Stimulated activated CD8-positive, alpha-beta memory T cell treated with anti-CD3 and anti-CD28 coated beads, Interleukin-15, amount 100 ng/mL, for 1 hour (primary cell): ENCODE measurements at regions not wholly inside any gene's neighbourhood (a gene's known extent, or its start where the extent isn't known, plus 50 kb on each side); places are given as distances from the start of the nearest gene placed in this dataset.
"Not testable (repeated sequence)": the region's sequence is repeated elsewhere in the genome, so short reads cannot be mapped to it uniquely, and the experiment has no call there.

Experiments used
- DNase-seq: peaks from one replicate; pipeline ENCODE4 v3.0.0-alpha.2; 2020; ENCODE audit warnings: low read depth

GRCh38 chr2:136715146-136715545, 50.2 kb upstream of the THSD7B start:
- no peak for DNase-seq

DNA sequence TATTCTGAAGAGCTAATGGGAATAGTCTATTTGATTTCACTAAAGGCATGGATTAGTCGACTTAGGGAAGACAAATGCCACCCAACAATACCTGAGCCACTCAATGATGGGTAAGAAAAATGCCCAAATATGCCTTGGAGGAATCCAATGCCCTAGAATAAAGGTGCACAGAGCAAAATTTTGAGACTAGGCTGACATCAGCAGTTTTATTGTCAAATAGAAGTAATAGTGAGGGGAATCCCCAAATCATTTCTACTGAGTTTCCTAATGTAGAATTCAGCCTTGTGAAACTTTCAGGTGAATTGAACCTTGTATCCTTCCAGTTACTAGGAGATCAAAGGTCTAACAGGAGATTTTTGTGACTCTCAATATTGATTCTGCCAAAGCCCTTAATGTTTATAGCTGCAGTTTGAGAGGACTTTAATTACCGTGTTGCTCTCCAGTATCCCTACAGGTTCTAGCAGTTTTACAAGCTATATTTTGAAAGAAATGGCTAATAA, 50.8 kb upstream of the THSD7B start:
- DNase-seq = no peak

DNA sequence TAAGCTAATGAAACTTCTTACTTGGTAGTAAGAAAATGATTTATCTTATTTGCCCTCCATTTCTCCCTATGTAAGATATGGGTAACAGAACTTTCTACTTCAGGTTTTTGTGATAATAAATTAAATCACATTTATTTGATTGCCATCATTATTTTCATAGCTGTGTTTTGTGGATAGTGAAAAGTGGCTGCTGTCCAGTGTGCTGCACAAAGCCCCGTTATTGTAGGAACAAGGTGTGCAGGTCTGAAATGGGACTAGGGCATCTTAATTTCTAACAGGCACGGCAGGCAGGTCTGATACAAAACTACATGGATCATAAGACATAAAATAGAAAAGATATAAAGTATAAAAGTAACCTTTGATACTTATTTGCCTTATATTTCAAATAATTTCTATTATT, 51.6 kb upstream of the THSD7B start:
- DNase-seq = no peak

GRCh38 chr2:136705336-136705735, 60.0 kb upstream of the THSD7B start:
- no peak for DNase-seq

DNA sequence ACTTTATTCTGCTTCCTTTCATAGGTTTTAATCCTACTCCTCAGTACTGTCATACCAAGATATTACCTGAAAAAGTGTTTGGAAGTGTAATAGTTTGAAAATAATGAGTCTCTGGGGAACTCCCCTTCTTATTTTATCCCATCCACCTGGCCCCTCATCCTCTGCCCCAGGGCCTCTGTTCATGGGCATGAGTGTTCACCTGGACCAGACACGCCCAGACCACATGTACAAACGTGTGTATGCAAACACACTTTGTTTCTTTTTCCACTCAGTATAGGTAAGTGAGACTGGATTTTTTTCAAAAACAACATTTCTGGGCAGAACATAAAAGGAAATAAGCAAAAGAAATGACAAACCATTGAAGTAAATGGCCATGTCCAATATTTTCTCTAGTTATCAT, 62.1 kb upstream of the THSD7B start:
- DNase-seq = no peak

GRCh38 chr2:136696438-136696837, 68.9 kb upstream of the THSD7B start:
- no peak for DNase-seq

DNA sequence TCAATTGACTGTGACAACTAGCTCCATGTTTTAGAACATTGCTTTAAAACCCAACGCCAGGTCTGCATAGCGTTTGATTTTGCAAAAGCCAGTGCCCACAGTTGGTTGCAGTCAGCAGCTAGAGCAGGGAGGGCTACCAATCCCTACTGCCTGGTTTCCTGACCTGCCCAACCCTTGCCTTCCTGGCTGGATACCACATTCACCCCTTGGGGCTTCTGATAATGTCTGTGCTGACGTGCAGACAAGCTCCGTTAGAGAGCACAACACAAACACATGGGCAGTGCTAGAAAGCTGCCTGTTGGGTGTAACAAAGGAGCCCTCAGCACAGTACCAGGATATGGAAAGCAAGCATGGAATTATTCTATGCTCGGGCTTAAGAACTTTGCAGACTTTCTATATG, 71.4 kb upstream of the THSD7B start:
- DNase-seq = no peak

DNA sequence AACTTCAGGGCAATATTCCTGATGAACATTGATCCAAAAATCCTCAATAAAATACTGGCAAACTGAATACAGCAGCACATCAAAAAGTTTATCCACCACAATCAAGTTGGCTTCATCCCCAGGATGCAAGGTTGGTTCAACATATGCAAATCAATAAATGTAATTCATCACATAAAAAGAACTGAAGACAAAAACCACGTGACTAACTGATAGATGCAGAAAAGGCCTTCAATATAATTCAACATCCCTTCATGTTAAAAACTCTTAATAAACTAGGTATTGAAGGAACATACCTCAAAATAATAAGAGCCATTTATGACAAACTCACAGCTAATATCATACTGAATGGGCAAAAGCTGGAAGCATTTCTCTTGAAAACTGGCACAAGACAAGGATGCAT, 85.3 kb upstream of the THSD7B start:
- DNase-seq = not testable (repeated sequence)

- no peak for DNase-seq
Measured at GRCh38 chr2:136665736-136666135, 99.6 kb upstream of the THSD7B start.

GRCh38 chr2:136664713-136665405, 100.5 kb upstream of the THSD7B start:
- DNase-seq = no peak

DNA sequence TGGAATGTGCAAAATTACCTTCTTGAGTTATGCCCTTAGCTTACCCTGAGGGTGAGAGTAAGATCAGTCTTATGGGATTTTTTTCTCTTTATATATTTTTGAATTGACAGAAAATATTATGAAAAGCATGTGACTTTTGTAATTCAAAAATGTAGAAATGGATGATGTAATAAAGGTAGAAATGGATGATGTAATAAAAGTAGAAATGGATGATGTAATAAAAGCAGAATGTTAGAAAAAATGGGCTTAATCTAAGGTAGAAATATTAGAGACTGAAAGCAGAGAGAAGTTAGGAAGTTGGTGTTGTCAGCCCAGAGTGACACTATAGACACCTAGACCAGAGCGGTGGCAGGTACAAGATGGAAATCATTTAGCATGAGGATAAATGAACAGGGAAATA, 107.1 kb upstream of the THSD7B start:
- no peak for DNase-seq

DNA sequence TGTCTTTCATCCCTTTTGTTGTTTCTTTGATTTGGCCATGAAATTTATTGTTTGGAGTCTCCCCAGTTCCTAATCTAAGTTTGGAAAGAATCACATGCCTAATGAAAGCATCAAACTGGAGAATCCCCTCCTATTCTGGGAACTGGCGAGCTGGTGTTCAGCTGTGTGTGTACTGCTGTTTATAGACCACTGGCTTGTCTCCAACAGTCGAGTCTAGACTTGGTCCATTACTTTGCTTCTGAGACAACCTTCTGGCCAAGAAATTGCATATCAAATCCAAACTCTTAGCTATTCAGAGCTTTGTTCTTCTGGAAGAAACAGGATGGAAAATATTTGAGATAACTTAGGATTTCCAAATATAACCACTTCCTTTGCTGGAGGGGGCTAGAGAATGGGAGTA, 111.5 kb upstream of the THSD7B start:
- DNase-seq = no peak

GRCh38 chr2:136651456-136652010, 113.8 kb upstream of the THSD7B start:
- DNase-seq = no peak

DNA sequence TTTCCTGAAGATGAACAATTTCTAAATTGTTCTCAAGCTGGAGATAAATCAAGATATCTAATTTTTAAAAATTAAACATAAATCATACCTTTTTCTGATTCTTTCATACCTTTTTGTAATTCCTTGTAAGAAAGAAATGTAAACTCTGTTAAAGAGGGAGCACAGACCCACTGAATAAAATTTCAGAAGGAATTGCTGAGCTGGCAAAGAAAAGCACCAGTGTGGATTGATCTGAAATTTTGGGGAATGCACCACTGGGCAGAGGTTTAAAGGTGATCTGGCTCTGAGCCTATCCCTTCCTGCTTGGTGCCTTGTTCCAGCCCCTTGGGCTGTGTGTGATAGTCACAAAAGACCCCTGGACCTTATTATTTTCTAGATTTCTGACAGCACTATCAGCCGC, 118.3 kb upstream of the THSD7B start:
- DNase-seq = no peak

DNA sequence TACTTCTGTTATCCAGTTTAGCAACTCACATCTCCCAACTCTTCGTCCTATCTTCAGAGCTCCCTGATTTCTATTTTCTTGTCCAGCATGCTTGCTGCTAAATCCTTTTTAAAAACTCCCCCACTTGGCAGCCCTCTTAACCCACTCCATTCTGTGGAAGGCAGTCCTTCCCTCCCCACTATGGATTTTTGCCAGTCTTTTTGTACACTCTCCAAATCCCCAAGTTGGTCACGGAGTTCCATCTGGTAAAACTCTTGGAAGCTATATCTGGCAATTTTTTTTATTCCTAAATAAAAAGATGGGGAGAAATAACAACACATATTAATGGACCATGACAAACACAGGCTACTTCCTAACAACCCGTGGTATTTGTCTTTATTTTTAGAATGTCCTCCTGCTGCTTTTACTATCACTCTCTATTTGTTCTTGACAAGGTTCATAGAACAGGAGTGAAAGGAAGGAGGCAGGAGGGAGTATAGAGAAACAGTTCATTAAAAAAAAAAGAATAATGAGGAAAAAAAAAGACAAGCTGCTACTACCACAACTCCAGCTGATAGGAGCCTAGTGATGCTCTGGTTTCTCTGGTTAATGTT, 120.0 kb upstream of the THSD7B start:
- no peak for DNase-seq

DNA sequence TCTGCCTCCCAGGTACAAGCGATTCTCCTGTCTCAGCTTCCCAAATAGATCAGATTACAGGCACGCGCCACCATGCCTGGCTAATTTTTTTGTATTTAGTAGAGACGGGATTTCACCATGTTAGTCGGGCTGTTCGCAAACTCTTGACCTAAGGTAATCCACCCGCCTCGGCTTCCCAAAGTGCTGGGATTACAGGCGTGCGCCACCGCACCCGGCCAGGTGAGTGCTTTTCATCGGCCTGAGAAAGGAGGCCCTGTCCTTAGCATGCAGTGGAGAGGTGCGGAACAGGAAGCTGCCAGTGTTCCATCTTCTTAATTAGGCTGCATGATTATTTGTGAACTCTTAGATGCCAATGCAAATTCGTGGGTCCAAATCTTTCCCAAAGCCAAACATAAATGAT, 125.7 kb upstream of the THSD7B start:
- no peak for DNase-seq

DNA sequence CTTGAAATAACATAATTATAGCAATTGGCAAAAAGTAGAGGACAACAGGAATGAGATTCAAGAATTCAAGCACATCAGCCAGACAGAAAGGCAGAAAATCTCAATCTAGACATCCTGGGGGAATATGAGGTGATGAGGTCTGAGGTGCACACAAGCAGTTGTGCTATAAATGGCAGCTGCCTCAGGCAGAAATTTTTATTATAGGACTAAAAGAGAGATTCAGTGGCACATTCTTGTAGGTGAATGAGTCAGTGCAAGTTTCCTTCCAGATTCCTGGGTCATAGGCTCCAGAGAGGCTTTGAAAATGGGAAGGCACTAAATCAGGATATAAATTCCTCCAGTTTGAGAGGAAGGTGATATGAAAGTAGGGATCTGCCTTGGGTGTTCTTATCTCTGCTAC, 127.2 kb upstream of the THSD7B start:
- DNase-seq = no peak

- no peak for DNase-seq
Measured at GRCh38 chr2:136637402-136637801, 127.9 kb upstream of the THSD7B start.

DNA sequence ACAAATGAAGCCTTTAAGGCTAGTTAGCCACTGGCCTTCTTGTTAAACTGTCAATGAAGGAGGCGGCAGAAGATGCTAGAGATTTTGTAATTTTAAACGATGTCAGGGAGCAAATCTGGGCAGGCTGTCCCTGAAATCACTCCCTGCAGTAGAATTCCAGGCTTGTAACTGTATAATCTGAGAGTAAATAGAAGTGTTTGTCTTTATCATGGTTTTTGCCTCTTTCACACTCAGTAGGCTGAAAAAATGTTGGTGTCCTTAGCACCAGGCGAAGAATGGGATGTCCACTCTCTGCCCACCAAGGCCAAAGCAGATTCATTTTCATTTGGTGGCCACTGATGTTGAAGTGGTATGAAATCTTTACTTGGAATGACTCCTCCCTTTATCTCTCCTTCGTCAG, 136.9 kb upstream of the THSD7B start:
- DNase-seq = no peak

GRCh38 chr2:136613096-136613495, 152.2 kb upstream of the THSD7B start:
- no peak for DNase-seq

- DNase-seq = no peak
Measured at GRCh38 chr2:136612079-136612478, 153.3 kb upstream of the THSD7B start.

GRCh38 chr2:136611451-136611850, 153.9 kb upstream of the THSD7B start:
- DNase-seq = no peak

DNA sequence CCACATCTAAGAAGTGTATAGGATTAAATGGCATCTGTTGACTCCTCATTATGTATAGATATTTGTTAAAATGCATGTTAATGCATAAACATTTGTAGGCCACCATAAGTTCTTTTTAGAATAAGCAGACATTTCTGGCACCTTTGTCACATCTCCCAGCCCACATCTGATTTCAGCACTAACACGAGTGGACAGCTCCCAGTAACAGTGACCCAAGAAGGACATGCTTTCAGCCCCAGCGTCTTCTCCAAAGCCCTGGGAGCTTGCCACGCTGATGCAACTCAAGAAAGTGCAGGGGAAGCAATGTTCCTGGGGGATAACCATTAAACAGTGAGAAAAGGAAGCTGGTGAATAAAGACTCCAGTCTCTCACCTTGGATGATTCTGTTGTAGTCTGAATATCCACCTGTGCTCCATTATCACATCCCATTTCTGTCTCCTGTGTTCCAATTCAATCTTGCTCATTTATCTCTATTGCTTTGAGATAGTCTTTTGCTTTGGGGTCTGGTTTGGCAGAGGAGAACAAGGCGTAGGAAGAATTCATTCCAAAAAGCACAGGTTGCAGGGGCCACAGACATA, 182.6 kb upstream of the THSD7B start:
- DNase-seq = no peak
